Lung (tissue), 11 donors: ENCODE measurements at regions not wholly inside any gene's neighbourhood (a gene's known extent, or its start where the extent isn't known, plus 50 kb on each side); places are given as distances from the start of the nearest gene placed in this dataset.

Source experiments
- ATAC-seq: fragments of 200-7000 bp; cut with Tn5 transposase; one replicate; pipeline ENCODE4 v1.9.1; 2020; ENCODE audit warnings: moderate number of reproducible peaks; ENCODE audit not compliant: insufficient read depth, low FRiP score
- DNase-seq, 3 donors: peaks; one replicate each; pipeline ENCODE4 v3.0.0-alpha.2; 2013 to 2017
- H3K27ac ChIP-seq, 2 donors: one replicate each; pipeline ENCODE4 v1.5.1; 2013; ENCODE audit warnings: mild to moderate bottlenecking in 2 of 2, moderate library complexity in 2 of 2, control low read depth in 1 of 2, inconsistent platforms in 1 of 2, low read depth in 1 of 2, low read length in 1 of 2
- H3K27me3 ChIP-seq, 3 donors: one replicate each; pipeline ENCODE4 v1.5.1; 2013; ENCODE audit warnings: low read length in 2 of 3; ENCODE audit not compliant: control insufficient read depth in 3 of 3, insufficient read depth in 3 of 3
- H3K36me3 ChIP-seq, 4 donors: one replicate each; pipeline ENCODE4 v1.5.1; 2013; ENCODE audit warnings: low read length in 4 of 4, mild to moderate bottlenecking in 1 of 4, moderate library complexity in 1 of 4; ENCODE audit not compliant: control insufficient read depth in 4 of 4, insufficient read depth in 4 of 4
- H3K4me1 ChIP-seq, 5 donors: one replicate each; pipeline ENCODE4 v1.5.1; 2013; ENCODE audit warnings: low read length in 5 of 5, mild to moderate bottlenecking in 2 of 5, moderate library complexity in 1 of 5; ENCODE audit not compliant: control insufficient read depth in 5 of 5, insufficient read depth in 5 of 5
- H3K4me3 ChIP-seq: one replicate; pipeline ENCODE4 v1.5.1; 2013; ENCODE audit warnings: mild to moderate bottlenecking, control low read depth, moderate library complexity
- H3K9ac ChIP-seq, 2 donors: one replicate each; pipeline ENCODE4 v1.5.1; 2013; ENCODE audit warnings: low read length in 2 of 2, control low read depth in 1 of 2; ENCODE audit not compliant: insufficient read depth in 1 of 2
- H3K9me3 ChIP-seq, 4 donors: one replicate each; pipeline ENCODE4 v1.5.1; 2013; ENCODE audit warnings: low read length in 3 of 4, mild to moderate bottlenecking in 1 of 4, moderate library complexity in 1 of 4; ENCODE audit not compliant: control insufficient read depth in 4 of 4, insufficient read depth in 3 of 4
- CTCF ChIP-seq: IDR thresholded peaks from 2 replicates; pipeline ENCODE4 v1.5.1; 2012; ENCODE audit warnings: mild to moderate bottlenecking; ENCODE audit errors: control extremely low read depth, extremely low read depth
- WGBS, 2 donors: extraction: QIAGEN DNeasy Blood & Tissue Kit; methylation state at CpG; one replicate each; pipeline ENCODE4 v1.1.7; 2013; 5-methylcytosine and 5-hydroxymethylcytosine counted together
- donor health status: control.
- donor health status: control.
- donor health status: Bipolar disorder and iron deficiency.
- donor health status: healthy.
- donor health status: DM: yes; HTN: yes; CAD: no.

- Histone ChIP-seq H3K4me1 (peaks cover 0 to 8% (median 2%) of the 10 kb centered on the region in 5 donors), H3K4me3 (no peak overlapping the region), H3K9ac (no peak overlapping the region), H3K9me3 (peaks cover 0 to 3% (median 0%) of the 10 kb centered on the region in 4 donors), H3K27me3 (peaks cover 0 to 3% (median 0%) of the 10 kb centered on the region in 3 donors), H3K36me3 (no peaks in the 10 kb centered on the region), H3K27ac (no peak overlapping the region)
- ATAC-seq, result no peak
- no peak for TF ChIP-seq CTCF
- DNase-seq, result no peak
- 91 to 94% methylated on average over 3 of the region's 3 CpGs for WGBS, 2 donors
These were observed 607.0 kb downstream of the RNF144A start for GRCh38 chr2:7524195-7524594.

- no peak overlapping the region for H3K27ac ChIP-seq
- ATAC-seq (no peak), DNase-seq (no peak)
- H3K9ac ChIP-seq, result no peak overlapping the region
- H3K36me3 ChIP-seq, result no peaks in the 10 kb centered on the region
- H3K27me3 ChIP-seq, result peaks cover 0 to 3% (median 0%) of the 10 kb centered on the region in 3 donors
- no peak overlapping the region for H3K4me3 ChIP-seq
- peaks cover 0 to 6% (median 2%) of the 10 kb centered on the region in 4 donors for H3K9me3 ChIP-seq
- H3K4me1 ChIP-seq, result peaks cover 0 to 8% (median 2%) of the 10 kb centered on the region in 5 donors
- no peak for TF ChIP-seq CTCF
- WGBS, 2 donors, result 84 to 94% methylated on average over 1 of the region's 1 CpG
These were observed 608.5 kb downstream of the RNF144A start for GRCh38 chr2:7525746-7526145.

DNA sequence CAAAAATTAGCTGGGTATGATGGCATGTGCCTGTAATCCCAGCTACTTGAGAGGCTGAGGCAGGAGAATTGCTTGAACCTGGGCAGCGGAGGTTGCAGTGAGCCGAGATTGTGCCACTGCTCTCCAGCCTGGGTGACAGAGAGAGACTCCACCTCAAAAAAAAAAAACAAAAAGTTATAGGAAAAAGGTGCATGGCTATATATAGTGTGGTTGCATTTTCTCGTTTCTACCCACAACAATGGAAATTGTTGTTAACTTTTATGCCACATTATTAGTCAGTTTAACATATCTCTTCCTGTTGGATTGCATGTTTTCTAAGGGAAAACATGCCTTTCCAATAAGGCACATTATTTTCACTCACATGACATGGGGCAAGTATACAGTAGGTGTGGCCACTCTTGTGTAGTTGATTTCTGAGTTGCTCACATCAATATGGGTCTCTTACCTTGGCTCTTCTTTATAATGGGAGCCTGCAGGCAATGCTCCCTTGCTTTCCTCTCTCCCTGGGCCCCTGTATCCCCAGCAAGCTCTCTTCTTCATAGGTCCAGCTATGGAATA, 610.0 kb downstream of the RNF144A start:
- H3K9me3 ChIP-seq, result peaks cover 0 to 12% (median 5%) of the 10 kb centered on the region in 4 donors
- DNase-seq (no peak), ATAC-seq (no peak)
- H3K4me1 ChIP-seq, result peaks cover 0 to 8% (median 2%) of the 10 kb centered on the region in 5 donors
- H3K4me3 ChIP-seq, result no peak overlapping the region
- no peak for TF ChIP-seq CTCF
- H3K27me3 ChIP-seq, result no peaks in the 10 kb centered on the region
- WGBS, 2 donors, result 78 to 88% methylated on average over 3 of the region's 3 CpGs
- H3K36me3 ChIP-seq, result no peaks in the 10 kb centered on the region
- H3K27ac ChIP-seq, result no peak overlapping the region
- H3K9ac ChIP-seq, result no peak overlapping the region

DNA sequence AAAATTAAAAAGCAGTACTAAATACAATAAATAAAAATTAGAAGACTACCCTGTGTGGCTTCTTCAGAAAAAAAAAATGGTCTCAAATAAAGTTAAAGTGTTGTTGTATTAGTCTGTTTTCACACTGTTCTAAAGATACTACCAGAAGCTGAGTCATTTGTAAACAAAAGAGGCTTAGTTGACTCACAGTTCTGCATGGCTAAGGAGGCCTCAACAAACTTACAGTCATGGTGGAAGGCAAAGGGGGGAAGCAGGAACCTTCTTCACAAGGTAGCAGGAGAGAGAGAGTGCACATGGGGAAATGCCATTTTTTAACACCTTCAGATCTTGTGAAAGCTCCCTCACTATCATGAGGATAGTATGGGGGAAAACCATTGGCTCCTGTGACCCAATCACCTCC, 612.8 kb downstream of the RNF144A start:
- no peaks in the 10 kb centered on the region for H3K4me1 ChIP-seq
- ATAC-seq, result no peak
- H3K27me3 ChIP-seq, result no peaks in the 10 kb centered on the region
- no peak overlapping the region for H3K4me3 ChIP-seq
- no peaks in the 10 kb centered on the region for H3K36me3 ChIP-seq
- H3K9ac ChIP-seq, result no peak overlapping the region
- H3K9me3 ChIP-seq, result peaks cover 0 to 12% (median 5%) of the 10 kb centered on the region in 4 donors
- TF ChIP-seq CTCF, result no peak
- no peak for DNase-seq
- H3K27ac ChIP-seq, result no peak overlapping the region
